Spleen (tissue), 7 donors: ENCODE measurements at regions not wholly inside any gene's neighbourhood (a gene's known extent, or its start where the extent isn't known, plus 50 kb on each side); places are given as distances from the start of the nearest gene placed in this dataset.

ENCODE experiments used
- POLR2A ChIP-seq, 3 donors: fragments of 450-650 bp; IDR thresholded peaks; one replicate each; pipeline ENCODE4 v1.5.1; 2017; ENCODE audit warnings: antibody characterized with exemption in 3 of 3, mild to moderate bottlenecking in 1 of 3
- POLR2AphosphoS5 ChIP-seq, 3 donors: sonication (generic); formaldehyde crosslinking; IDR thresholded peaks; one replicate each; pipeline ENCODE4 v1.5.1; 2017; ENCODE audit warnings: antibody characterized with exemption in 3 of 3
- TF ChIP-seq, protein P1 (sequence below), 11 experiments: fragments of 200-600 bp in 7 of 11; fragments of 450-650 bp in 4 of 11; sonication (generic) in 4 of 11; IDR thresholded peaks in 8 of 11; conservative IDR thresholded peaks in 3 of 11; 1 replicate in 7 of 11; 2 replicates in 4 of 11; pipeline versions ENCODE4 v1.4.0 to v1.8.0; 2016 to 2021; ENCODE audit warnings: antibody characterized with exemption in 11 of 11, inconsistent platforms in 4 of 11, mild to moderate bottlenecking in 1 of 11
- donor health status: DM: no; HTN: no; CAD: no; lungs with moderate emphysema.
- donor health status: DM: no; HTN: no; CAD: no.
- donor health status: DM: no; HTN: no; CAD: no.

DNA sequence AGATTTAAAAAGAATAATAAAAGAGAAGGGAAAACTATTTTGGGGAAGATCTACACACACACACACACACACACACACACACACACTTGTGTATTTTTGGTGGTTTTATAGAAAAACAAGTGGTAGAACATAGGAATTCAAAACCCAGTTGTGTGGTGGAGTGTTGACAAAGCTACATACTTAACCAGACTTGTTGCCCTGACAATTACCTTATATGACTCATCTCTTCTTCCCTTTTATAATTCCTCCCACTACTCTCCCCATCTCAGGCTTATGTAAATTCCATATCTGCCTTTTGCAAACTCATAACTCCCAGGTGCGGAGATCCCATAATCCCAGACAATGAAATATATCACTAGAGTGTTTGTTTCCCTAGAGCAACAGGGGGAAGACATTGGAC, 873.7 kb downstream of the NXPH1 start:
- TF ChIP-seq, protein P1, sequence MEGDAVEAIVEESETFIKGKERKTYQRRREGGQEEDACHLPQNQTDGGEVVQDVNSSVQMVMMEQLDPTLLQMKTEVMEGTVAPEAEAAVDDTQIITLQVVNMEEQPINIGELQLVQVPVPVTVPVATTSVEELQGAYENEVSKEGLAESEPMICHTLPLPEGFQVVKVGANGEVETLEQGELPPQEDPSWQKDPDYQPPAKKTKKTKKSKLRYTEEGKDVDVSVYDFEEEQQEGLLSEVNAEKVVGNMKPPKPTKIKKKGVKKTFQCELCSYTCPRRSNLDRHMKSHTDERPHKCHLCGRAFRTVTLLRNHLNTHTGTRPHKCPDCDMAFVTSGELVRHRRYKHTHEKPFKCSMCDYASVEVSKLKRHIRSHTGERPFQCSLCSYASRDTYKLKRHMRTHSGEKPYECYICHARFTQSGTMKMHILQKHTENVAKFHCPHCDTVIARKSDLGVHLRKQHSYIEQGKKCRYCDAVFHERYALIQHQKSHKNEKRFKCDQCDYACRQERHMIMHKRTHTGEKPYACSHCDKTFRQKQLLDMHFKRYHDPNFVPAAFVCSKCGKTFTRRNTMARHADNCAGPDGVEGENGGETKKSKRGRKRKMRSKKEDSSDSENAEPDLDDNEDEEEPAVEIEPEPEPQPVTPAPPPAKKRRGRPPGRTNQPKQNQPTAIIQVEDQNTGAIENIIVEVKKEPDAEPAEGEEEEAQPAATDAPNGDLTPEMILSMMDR (IDR thresholded peaks at IDR 0.05 in 8 of 11, conservative IDR thresholded peaks at IDR 0.05 in 3 of 11), result no peak
- TF ChIP-seq POLR2A (IDR thresholded peaks at IDR 0.05), result no peak
- TF ChIP-seq POLR2AphosphoS5 (IDR thresholded peaks at IDR 0.05), result no peak
